ENCODE measurements at regions not wholly inside any gene's neighbourhood (a gene's known extent, or its start where the extent isn't known, plus 50 kb on each side); places are given as distances from the start of the nearest gene placed in this dataset.
"Not testable (repeated sequence)": the region's sequence is repeated elsewhere in the genome, so short reads cannot be mapped to it uniquely, and the experiment has no call there.

DNA sequence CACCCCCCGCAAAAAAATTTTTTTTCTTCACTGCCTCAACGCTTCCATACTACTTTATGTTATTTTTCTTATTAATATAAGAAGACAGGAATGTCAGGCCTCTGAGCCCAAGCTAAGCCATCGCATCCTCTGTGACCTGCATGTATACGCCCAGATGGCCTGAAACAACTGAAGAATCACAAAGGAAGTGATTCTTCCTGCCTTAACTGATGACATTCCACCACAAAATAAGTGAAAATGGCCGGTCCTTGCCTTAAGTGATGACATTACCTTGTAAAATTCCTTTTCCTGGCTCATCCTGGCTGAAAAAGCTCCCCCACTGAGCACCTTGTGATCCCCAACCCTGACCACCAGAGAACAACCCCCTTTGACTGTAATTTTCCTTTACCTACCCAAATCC, 258.7 kb upstream of the KCND2 start:
- not testable (repeated sequence) for TF ChIP-seq POLR2A, POLR2AphosphoS5, TAF1, POU2F2, SPI1 (IDR thresholded peaks at IDR 0.05; ENCODE audit: low read depth, low read length)
